HL-60 (cell line): ENCODE measurements at regions not wholly inside any gene's neighbourhood (a gene's known extent, or its start where the extent isn't known, plus 50 kb on each side); places are given as distances from the start of the nearest gene placed in this dataset.

ENCODE experiments used
- GABPA ChIP-seq: IDR thresholded peaks from 2 replicates; pipeline ENCODE4 v1.6.1; 2012; ENCODE audit warnings: low read depth
- POLR2AphosphoS5 ChIP-seq: IDR thresholded peaks from 2 replicates; pipeline ENCODE4 v1.6.1; 2012; ENCODE audit warnings: low read depth
- REST ChIP-seq: IDR thresholded peaks from 2 replicates; pipeline ENCODE4 v1.6.1; 2012; ENCODE audit warnings: low read depth; ENCODE audit not compliant: insufficient replicate concordance
- TF ChIP-seq, protein P1 (sequence below): IDR thresholded peaks from one replicate; pipeline ENCODE4 v1.5.1; 2011; ENCODE audit warnings: low read length, control low read depth, inconsistent platforms; ENCODE audit not compliant: insufficient read depth

- TF ChIP-seq REST (no peak), POLR2AphosphoS5 (no peak), GABPA (no peak)
- TF ChIP-seq, protein P1, sequence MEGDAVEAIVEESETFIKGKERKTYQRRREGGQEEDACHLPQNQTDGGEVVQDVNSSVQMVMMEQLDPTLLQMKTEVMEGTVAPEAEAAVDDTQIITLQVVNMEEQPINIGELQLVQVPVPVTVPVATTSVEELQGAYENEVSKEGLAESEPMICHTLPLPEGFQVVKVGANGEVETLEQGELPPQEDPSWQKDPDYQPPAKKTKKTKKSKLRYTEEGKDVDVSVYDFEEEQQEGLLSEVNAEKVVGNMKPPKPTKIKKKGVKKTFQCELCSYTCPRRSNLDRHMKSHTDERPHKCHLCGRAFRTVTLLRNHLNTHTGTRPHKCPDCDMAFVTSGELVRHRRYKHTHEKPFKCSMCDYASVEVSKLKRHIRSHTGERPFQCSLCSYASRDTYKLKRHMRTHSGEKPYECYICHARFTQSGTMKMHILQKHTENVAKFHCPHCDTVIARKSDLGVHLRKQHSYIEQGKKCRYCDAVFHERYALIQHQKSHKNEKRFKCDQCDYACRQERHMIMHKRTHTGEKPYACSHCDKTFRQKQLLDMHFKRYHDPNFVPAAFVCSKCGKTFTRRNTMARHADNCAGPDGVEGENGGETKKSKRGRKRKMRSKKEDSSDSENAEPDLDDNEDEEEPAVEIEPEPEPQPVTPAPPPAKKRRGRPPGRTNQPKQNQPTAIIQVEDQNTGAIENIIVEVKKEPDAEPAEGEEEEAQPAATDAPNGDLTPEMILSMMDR, result no peak
Observed at GRCh38 chr10:63055705-63056104, 77.4 kb upstream of the NRBF2 start.
